ENCODE measurements at regions not wholly inside any gene's neighbourhood (a gene's known extent, or its start where the extent isn't known, plus 50 kb on each side); places are given as distances from the start of the nearest gene placed in this dataset.

DNA sequence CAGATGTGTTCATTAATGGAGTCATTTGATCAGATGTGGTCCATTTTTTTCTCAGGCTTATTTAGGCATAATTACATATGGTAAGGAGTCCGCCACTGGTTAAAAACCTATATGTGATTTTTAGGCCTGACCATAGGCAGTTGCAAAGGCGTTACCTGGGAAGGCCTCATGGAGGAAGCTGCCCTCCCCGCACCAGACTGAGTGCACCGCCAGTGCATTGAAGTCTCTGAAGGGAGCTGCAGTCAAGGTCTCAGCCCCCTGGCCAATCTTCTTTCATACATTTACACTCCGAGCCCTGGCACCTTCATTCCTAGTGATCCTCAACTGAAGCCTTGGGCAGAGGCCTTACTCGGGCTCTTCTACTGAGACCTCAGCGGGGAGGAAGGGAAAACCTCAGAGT lies 898.2 kb upstream of the AGA start:
- TF ChIP-seq MYC (IDR thresholded peaks at IDR 0.05; ENCODE audit: insufficient read depth, insufficient read length, insufficient replicate concordance, low read length, severe bottlenecking) (no peak), HDGF (IDR thresholded peaks at IDR 0.05) (no peak), HDAC6 (IDR thresholded peaks at IDR 0.05; ENCODE audit: unreplicated experiment) (no peak), ZNF274 (IDR thresholded peaks at IDR 0.05; ENCODE audit: insufficient read depth, insufficient read length) (no peak), FOXM1 (IDR thresholded peaks at IDR 0.05; ENCODE audit: low read depth, low read length) (no peak), NFIC (IDR thresholded peaks at IDR 0.05; ENCODE audit: low read depth, low read length) (no peak), MEF2B (IDR thresholded peaks at IDR 0.05; ENCODE audit: partially characterized antibody, poor library complexity, severe bottlenecking) (no peak), IKZF1 (conservative IDR thresholded peaks at IDR 0.05) (no peak), ZNF384 (IDR thresholded peaks at IDR 0.05; ENCODE audit: borderline replicate concordance, low read depth, low read length) (no peak), ZNF622 (IDR thresholded peaks at IDR 0.05) (no peak), SREBF2 (IDR thresholded peaks at IDR 0.05; ENCODE audit: low read length) (no peak), RB1 (IDR thresholded peaks at IDR 0.05; ENCODE audit: borderline replicate concordance) (no peak), NR2F1 (conservative IDR thresholded peaks at IDR 0.05) (no peak), CEBPB (IDR thresholded peaks at IDR 0.05; ENCODE audit: borderline replicate concordance in 1 of 2, low read depth in 2 of 2, low read length in 2 of 2) (no peak)
- H3K4me2 ChIP-seq (ENCODE audit: control insufficient read depth, insufficient read depth) = no peak overlapping the region
- H3K9ac ChIP-seq (ENCODE audit: control insufficient read depth, insufficient read depth, low read length) = no peak overlapping the region
- no peak for FAIRE-seq
- H2AFZ ChIP-seq (ENCODE audit: control insufficient read depth, low read depth, low read length) = no peak overlapping the region
- no peak overlapping the region for H3K4me3 ChIP-seq
- SMC1A ChIA-PET (ENCODE audit: uncharacterized antibody, unreplicated experiment) = no interaction called here
- H3K27me3 ChIP-seq (replicated peaks in 1 of 2; ENCODE audit: control insufficient read depth in 2 of 2, insufficient read depth in 2 of 2, low read length in 1 of 2) = no peaks in the 10 kb centered on the region
- no TSS peak for BruUV-seq (replicated peaks)
- intact Hi-C loops (cut with micrococcal nuclease; ENCODE audit: unreplicated experiment) = no loop called here
- no peak for DNase-seq (ENCODE audit: low read depth, low spot score)
- no peaks in the 10 kb centered on the region for H3K9me3 ChIP-seq (replicated peaks; ENCODE audit: control insufficient read depth, insufficient read depth, low read length)
- POLR2A ChIA-PET = no interaction called here
- CTCF ChIA-PET = no interaction called here
- no peaks in the 10 kb centered on the region for H3K79me2 ChIP-seq (ENCODE audit: control insufficient read depth, insufficient read depth, low read length)
- no peaks in the 10 kb centered on the region for H3K36me3 ChIP-seq (ENCODE audit: control insufficient read depth in 2 of 2, insufficient read depth in 2 of 2, low read length in 1 of 2)
- RAD21 ChIA-PET (ENCODE audit: unreplicated experiment) = no interaction called here
- H3K4me1 ChIP-seq (ENCODE audit: control insufficient read depth, insufficient read depth, low read length) = no peaks in the 10 kb centered on the region
- no peaks in the 10 kb centered on the region for H4K20me1 ChIP-seq (ENCODE audit: control insufficient read depth, insufficient read depth)
- in situ Hi-C loops (cut with MboI) = no loop called here
- no peak overlapping the region for H3K27ac ChIP-seq (ENCODE audit: control insufficient read depth, insufficient read depth)
- WGBS (ENCODE audit: insufficient coverage, insufficient replicate concordance, low lambda C conversion rate, missing lambda C conversion rate) = 10% methylated on average over 7 of the region's 7 CpGs
- no peak for ATAC-seq

All from GM12878 (cell line).